Tibial nerve (tissue), 4 donors: ENCODE measurements at regions not wholly inside any gene's neighbourhood (a gene's known extent, or its start where the extent isn't known, plus 50 kb on each side); places are given as distances from the start of the nearest gene placed in this dataset.

ENCODE experiments used
- EP300 ChIP-seq, 2 donors: sonication (generic); formaldehyde crosslinking; IDR thresholded peaks; one replicate each; pipeline ENCODE4 v1.6.1; 2017; ENCODE audit warnings: antibody characterized with exemption in 2 of 2, mild to moderate bottlenecking in 1 of 2
- POLR2A ChIP-seq, 2 donors: fragments of 450-650 bp; IDR thresholded peaks; one replicate each; pipeline ENCODE4 v1.6.1; 2017; ENCODE audit warnings: antibody characterized with exemption in 2 of 2, mild to moderate bottlenecking in 2 of 2, moderate library complexity in 2 of 2
- TF ChIP-seq, protein P1 (sequence below), 5 experiments: fragments of 200-600 bp in 3 of 5; fragments of 450-650 bp in 2 of 5; sonication (generic) in 3 of 5; IDR thresholded peaks; one replicate each; pipeline ENCODE4 v1.5.1; 2016 to 2019; ENCODE audit warnings: antibody characterized with exemption in 5 of 5, mild to moderate bottlenecking in 3 of 5, moderate library complexity in 2 of 5

DNA sequence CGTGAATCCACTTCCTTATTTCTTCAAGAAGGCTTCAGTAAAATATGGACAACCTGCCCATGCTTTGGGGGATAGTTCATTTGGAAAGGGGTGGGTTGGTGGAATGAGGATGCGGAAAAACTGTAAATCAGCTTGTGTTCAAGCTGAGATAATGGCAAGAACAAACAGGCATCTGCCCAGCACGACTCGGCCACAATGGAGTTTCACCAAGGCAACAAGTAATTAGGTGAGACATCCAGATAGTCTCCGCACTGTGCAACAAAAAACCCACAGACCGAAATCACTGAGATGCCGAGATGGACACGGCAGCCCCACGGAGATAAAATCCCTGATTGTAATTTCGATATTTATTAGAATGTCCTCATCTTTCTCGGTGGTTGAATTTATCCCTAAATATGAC is 455.2 kb downstream of the AJAP1 start:
- TF ChIP-seq, protein P1, sequence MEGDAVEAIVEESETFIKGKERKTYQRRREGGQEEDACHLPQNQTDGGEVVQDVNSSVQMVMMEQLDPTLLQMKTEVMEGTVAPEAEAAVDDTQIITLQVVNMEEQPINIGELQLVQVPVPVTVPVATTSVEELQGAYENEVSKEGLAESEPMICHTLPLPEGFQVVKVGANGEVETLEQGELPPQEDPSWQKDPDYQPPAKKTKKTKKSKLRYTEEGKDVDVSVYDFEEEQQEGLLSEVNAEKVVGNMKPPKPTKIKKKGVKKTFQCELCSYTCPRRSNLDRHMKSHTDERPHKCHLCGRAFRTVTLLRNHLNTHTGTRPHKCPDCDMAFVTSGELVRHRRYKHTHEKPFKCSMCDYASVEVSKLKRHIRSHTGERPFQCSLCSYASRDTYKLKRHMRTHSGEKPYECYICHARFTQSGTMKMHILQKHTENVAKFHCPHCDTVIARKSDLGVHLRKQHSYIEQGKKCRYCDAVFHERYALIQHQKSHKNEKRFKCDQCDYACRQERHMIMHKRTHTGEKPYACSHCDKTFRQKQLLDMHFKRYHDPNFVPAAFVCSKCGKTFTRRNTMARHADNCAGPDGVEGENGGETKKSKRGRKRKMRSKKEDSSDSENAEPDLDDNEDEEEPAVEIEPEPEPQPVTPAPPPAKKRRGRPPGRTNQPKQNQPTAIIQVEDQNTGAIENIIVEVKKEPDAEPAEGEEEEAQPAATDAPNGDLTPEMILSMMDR (IDR thresholded peaks at IDR 0.05) = no peak
- no peak for TF ChIP-seq POLR2A (IDR thresholded peaks at IDR 0.05)
- TF ChIP-seq EP300 (IDR thresholded peaks at IDR 0.05) = no peak
